ENCODE measurements at regions not wholly inside any gene's neighbourhood (a gene's known extent, or its start where the extent isn't known, plus 50 kb on each side); places are given as distances from the start of the nearest gene placed in this dataset.

- TF ChIP-seq, protein P1, sequence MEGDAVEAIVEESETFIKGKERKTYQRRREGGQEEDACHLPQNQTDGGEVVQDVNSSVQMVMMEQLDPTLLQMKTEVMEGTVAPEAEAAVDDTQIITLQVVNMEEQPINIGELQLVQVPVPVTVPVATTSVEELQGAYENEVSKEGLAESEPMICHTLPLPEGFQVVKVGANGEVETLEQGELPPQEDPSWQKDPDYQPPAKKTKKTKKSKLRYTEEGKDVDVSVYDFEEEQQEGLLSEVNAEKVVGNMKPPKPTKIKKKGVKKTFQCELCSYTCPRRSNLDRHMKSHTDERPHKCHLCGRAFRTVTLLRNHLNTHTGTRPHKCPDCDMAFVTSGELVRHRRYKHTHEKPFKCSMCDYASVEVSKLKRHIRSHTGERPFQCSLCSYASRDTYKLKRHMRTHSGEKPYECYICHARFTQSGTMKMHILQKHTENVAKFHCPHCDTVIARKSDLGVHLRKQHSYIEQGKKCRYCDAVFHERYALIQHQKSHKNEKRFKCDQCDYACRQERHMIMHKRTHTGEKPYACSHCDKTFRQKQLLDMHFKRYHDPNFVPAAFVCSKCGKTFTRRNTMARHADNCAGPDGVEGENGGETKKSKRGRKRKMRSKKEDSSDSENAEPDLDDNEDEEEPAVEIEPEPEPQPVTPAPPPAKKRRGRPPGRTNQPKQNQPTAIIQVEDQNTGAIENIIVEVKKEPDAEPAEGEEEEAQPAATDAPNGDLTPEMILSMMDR (conservative IDR thresholded peaks at IDR 0.05; ENCODE audit: low read depth in 2 of 2), result no peak
- no peak for TF ChIP-seq REST (IDR thresholded peaks at IDR 0.05; ENCODE audit: unreplicated experiment)
- TF ChIP-seq POLR2AphosphoS5 (IDR thresholded peaks at IDR 0.05; ENCODE audit: low read depth), result no peak
- TF ChIP-seq EZH2 (IDR thresholded peaks at IDR 0.05; ENCODE audit: low read depth, unreplicated experiment), result no peak
- no peak for TF ChIP-seq ETS1 (IDR thresholded peaks at IDR 0.05)
- no peak for TF ChIP-seq JUNB (IDR thresholded peaks at IDR 0.05; ENCODE audit: unreplicated experiment)
- TF ChIP-seq STAT1 (IDR thresholded peaks at IDR 0.05; ENCODE audit: unreplicated experiment), result no peak
- no peak for TF ChIP-seq ZNF114 (CRISPR knock-in tag; IDR thresholded peaks at IDR 0.05)
- no peak for TF ChIP-seq EZH2phosphoT487 (IDR thresholded peaks at IDR 0.05; ENCODE audit: unreplicated experiment)
- no peak for TF ChIP-seq CREB1 (CRISPR knock-in tag; IDR thresholded peaks at IDR 0.05; ENCODE audit: low read depth)
- TF ChIP-seq ZNF331 (CRISPR knock-in tag; IDR thresholded peaks at IDR 0.05; ENCODE audit: low read depth), result no peak
Measured at GRCh38 chr14:84425968-84426367, 1104.0 kb upstream of the FLRT2 start.

Measured in GM23338 (cell line).